Activated B cell treated with CpG ODN at 0.5 μM for 24 hours (primary cell): ENCODE measurements at regions not wholly inside any gene's neighbourhood (a gene's known extent, or its start where the extent isn't known, plus 50 kb on each side); places are given as distances from the start of the nearest gene placed in this dataset.

ENCODE experiments used
- ATAC-seq: fragments of 200-7000 bp; cut with Tn5 transposase; one replicate; pipeline ENCODE4 v1.10.0; 2021; ENCODE audit warnings: low read depth, mild to moderate bottlenecking, moderate library complexity
- CTCF ChIA-PET: fragments of 350-600 bp; sonication (Branson Sonifier 250); formaldehyde crosslinking; loops from one replicate; lab custom pipeline; 2021; ENCODE audit warnings: antibody characterized with exemption; lab: Charles Lee
- POLR2A ChIA-PET: fragments of 350-600 bp; sonication (Branson Sonifier 250); formaldehyde crosslinking; loops from one replicate; lab custom pipeline; 2021; ENCODE audit warnings: antibody characterized with exemption; lab: Charles Lee
- DNase-seq: peaks from one replicate; pipeline ENCODE4 v3.0.0; 2022
- H3K27ac Mint-ChIP-seq: one replicate; pipeline ENCODE4 v1.8.0; 2020; ENCODE audit warnings: mixed read lengths
- H3K27me3 Mint-ChIP-seq: one replicate; pipeline ENCODE4 v1.8.0; 2021; ENCODE audit warnings: mixed read lengths
- H3K36me3 Mint-ChIP-seq: one replicate; pipeline ENCODE4 v1.8.0; 2021; ENCODE audit warnings: low read depth, mixed read lengths
- H3K4me1 Mint-ChIP-seq: one replicate; pipeline ENCODE4 v1.8.0; 2021; ENCODE audit warnings: mixed read lengths
- H3K4me3 Mint-ChIP-seq: one replicate; pipeline ENCODE4 v1.8.0; 2020; ENCODE audit warnings: mild to moderate bottlenecking, mixed read lengths
- H3K9me3 Mint-ChIP-seq: one replicate; pipeline ENCODE4 v1.8.0; 2020; ENCODE audit warnings: mixed read lengths
- CTCF ChIP-seq: fragments of 200-600 bp; IDR thresholded peaks from one replicate; pipeline ENCODE4 v1.8.0; 2022; ENCODE audit warnings: antibody characterized with exemption, mild to moderate bottlenecking
- intact Hi-C: fragments of 100-400 bp; cut with micrococcal nuclease; formaldehyde crosslinking; loops from one replicate; pipeline ENCODE4 v1.15.1; 2024

GRCh38 chr22:26993886-26994285 lies 336.5 kb downstream of the MIAT start:
- intact Hi-C loops: no loop called here
- Mint-ChIP-seq H3K27me3 (peaks cover 4% of the 10 kb centered on the region), H3K4me1 (no peaks in the 10 kb centered on the region), H3K9me3 (no peaks in the 10 kb centered on the region), H3K27ac (no peak overlapping the region), H3K36me3 (no peaks in the 10 kb centered on the region), H3K4me3 (no peak overlapping the region)
- POLR2A ChIA-PET: no interaction called here
- ATAC-seq (no peak), DNase-seq (no peak)
- CTCF ChIA-PET: no interaction called here
- no peak for TF ChIP-seq CTCF

- ChIA-PET POLR2A (no interaction called here), CTCF (no interaction called here)
- Mint-ChIP-seq H3K27me3 (peaks cover 6% of the 10 kb centered on the region), H3K4me3 (no peak overlapping the region), H3K4me1 (no peaks in the 10 kb centered on the region), H3K9me3 (no peaks in the 10 kb centered on the region), H3K36me3 (no peaks in the 10 kb centered on the region), H3K27ac (no peak overlapping the region)
- no peak for DNase-seq
- TF ChIP-seq CTCF: no peak
- ATAC-seq: no peak
- intact Hi-C loops: no loop called here
These were observed 337.4 kb downstream of the MIAT start for GRCh38 chr22:26994801-26995200.

GRCh38 chr22:26995235-26995634 lies 337.8 kb downstream of the MIAT start:
- CTCF ChIA-PET: no interaction called here

GRCh38 chr22:26996154-26996553 lies 338.8 kb downstream of the MIAT start:
- Mint-ChIP-seq H3K36me3 (no peaks in the 10 kb centered on the region), H3K4me1 (no peaks in the 10 kb centered on the region), H3K9me3 (no peaks in the 10 kb centered on the region), H3K27me3 (peaks cover 6% of the 10 kb centered on the region), H3K4me3 (no peak overlapping the region), H3K27ac (no peak overlapping the region)
- ATAC-seq (no peak), DNase-seq (no peak)
- ChIA-PET CTCF (no interaction called here), POLR2A (no interaction called here)
- intact Hi-C loops: no loop called here
- TF ChIP-seq CTCF: no peak

More at GRCh38 chr22:26995235-26995634, 337.8 kb downstream of the MIAT start:
- ATAC-seq (no peak), DNase-seq (no peak)
- intact Hi-C loops: no loop called here
- Mint-ChIP-seq H3K4me3 (no peak overlapping the region), H3K27ac (no peak overlapping the region), H3K9me3 (no peaks in the 10 kb centered on the region), H3K4me1 (no peaks in the 10 kb centered on the region), H3K36me3 (no peaks in the 10 kb centered on the region), H3K27me3 (peaks cover 6% of the 10 kb centered on the region)
- no peak for TF ChIP-seq CTCF
- POLR2A ChIA-PET: no interaction called here

DNA sequence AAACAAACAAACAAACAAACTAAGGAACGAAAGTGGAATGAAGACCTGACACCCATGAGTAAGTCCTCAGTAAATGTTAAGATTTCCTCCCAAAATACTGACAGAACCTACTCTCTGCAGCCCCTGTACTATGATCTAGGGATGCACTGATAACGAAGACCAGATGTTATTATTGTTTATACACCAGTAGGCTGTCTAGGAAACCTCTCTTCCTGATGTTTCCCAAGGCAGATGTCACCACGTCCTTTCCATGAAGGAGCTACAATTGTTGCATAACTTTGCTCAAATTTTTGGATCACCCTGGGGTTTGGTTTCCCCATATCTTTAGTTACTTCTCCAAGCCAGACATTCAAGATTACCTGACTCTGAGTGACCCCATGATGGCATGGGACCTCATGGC lies 340.7 kb downstream of the MIAT start:
- no peak for TF ChIP-seq CTCF
- DNase-seq: no peak
- intact Hi-C loops: no loop called here

More for the DNA sequence above, 340.7 kb downstream of the MIAT start:
- H3K36me3 Mint-ChIP-seq: no peaks in the 10 kb centered on the region
- H3K27ac Mint-ChIP-seq: no peak overlapping the region
- H3K9me3 Mint-ChIP-seq: no peaks in the 10 kb centered on the region
- CTCF ChIA-PET: no interaction called here
- H3K4me1 Mint-ChIP-seq: no peaks in the 10 kb centered on the region
- POLR2A ChIA-PET: no interaction called here
- peaks cover 9% of the 10 kb centered on the region for H3K27me3 Mint-ChIP-seq
- H3K4me3 Mint-ChIP-seq: no peak overlapping the region
- no peak for ATAC-seq
